IMR-90 (cell line): ENCODE measurements at regions not wholly inside any gene's neighbourhood (a gene's known extent, or its start where the extent isn't known, plus 50 kb on each side); places are given as distances from the start of the nearest gene placed in this dataset.

Experiments used
- ATAC-seq: fragments of 200-7000 bp; cut with Tn5 transposase; 2 replicates; pipeline ENCODE4 v1.9.1; 2020; ENCODE audit warnings: low read depth, mild to moderate bottlenecking, moderate library complexity
- BruUV-seq: library from RNA; stranded (reverse); fragments of 400-500 nt; replicated peaks from 2 replicates; lab custom pipeline; 2021; lab: Mats Ljungman, UMichigan
- CTCF ChIA-PET: fragments of 300-600 bp; formaldehyde crosslinking; extraction: SDS; loops from one replicate; lab custom pipeline; 2021; ENCODE audit warnings: antibody characterized with exemption; lab: Yijun Ruan, JAX
- POLR2A ChIA-PET: fragments of 300-600 bp; sonication (Branson Sonifier 250); formaldehyde crosslinking; loops from one replicate; lab custom pipeline; 2022; ENCODE audit warnings: antibody characterized with exemption; ENCODE audit not compliant: unreplicated experiment; lab: Charles Lee
- DNase-seq: peaks from one replicate; pipeline ENCODE4 v3.0.0; 2013
- H2AFZ ChIP-seq: replicated peaks from 2 replicates; pipeline ENCODE3; 2013; ENCODE audit warnings: low read length, mild to moderate bottlenecking; ENCODE audit not compliant: poor library complexity
- H2AK5ac ChIP-seq: 2 replicates; pipeline ENCODE4 v1.6.1; 2013; ENCODE audit warnings: low read depth, low read length, inconsistent platforms
- H2AK9ac ChIP-seq: replicated peaks from 2 replicates; pipeline ENCODE3; 2013; ENCODE audit warnings: mild to moderate bottlenecking, low read depth, low read length, moderate library complexity; ENCODE audit not compliant: poor library complexity
- H2BK120ac ChIP-seq: 2 replicates; pipeline ENCODE4 v1.6.1; 2013; ENCODE audit warnings: low read depth, low read length, inconsistent platforms
- H2BK15ac ChIP-seq: 3 replicates; pipeline ENCODE4 v1.6.1; 2013; ENCODE audit warnings: low read depth, low read length, inconsistent platforms
- H2BK20ac ChIP-seq: 2 replicates; pipeline ENCODE4 v1.6.1; 2013; ENCODE audit warnings: low read depth, mild to moderate bottlenecking, inconsistent platforms, low read length, moderate library complexity
- H2BK5ac ChIP-seq: 2 replicates; pipeline ENCODE4 v1.6.1; 2013; ENCODE audit warnings: mild to moderate bottlenecking, low read depth, low read length, inconsistent platforms; ENCODE audit not compliant: poor library complexity, severe bottlenecking
- H3K14ac ChIP-seq: replicated peaks from 2 replicates; pipeline ENCODE4 v1.6.1; 2013; ENCODE audit warnings: low read depth, low read length, inconsistent platforms
- H3K18ac ChIP-seq: 2 replicates; pipeline ENCODE4 v1.6.1; 2013; ENCODE audit warnings: low read depth, low read length, control low read depth
- H3K23ac ChIP-seq: 2 replicates; pipeline ENCODE4 v1.6.1; 2013; ENCODE audit warnings: low read depth, low read length, inconsistent platforms
- H3K27ac ChIP-seq: 2 replicates; pipeline ENCODE4 v1.5.1; 2013; ENCODE audit warnings: mild to moderate bottlenecking, control low read depth, low read length; ENCODE audit not compliant: insufficient read depth
- H3K27me3 ChIP-seq: 2 replicates; pipeline ENCODE4 v1.6.1; 2013; ENCODE audit warnings: low read length; ENCODE audit not compliant: control insufficient read depth, insufficient read depth
- H3K36me3 ChIP-seq: 2 replicates; pipeline ENCODE4 v1.6.1; 2013; ENCODE audit warnings: low read length, mixed read lengths; ENCODE audit not compliant: control insufficient read depth, insufficient read depth
- H3K4ac ChIP-seq: 2 replicates; pipeline ENCODE4 v1.6.1; 2013; ENCODE audit warnings: low read depth, low read length, inconsistent platforms
- H3K4me1 ChIP-seq: 2 replicates; pipeline ENCODE4 v1.6.1; 2013; ENCODE audit warnings: low read length, mixed read lengths; ENCODE audit not compliant: control insufficient read depth, insufficient read depth
- H3K4me2 ChIP-seq: 2 replicates; pipeline ENCODE4 v1.6.1; 2013; ENCODE audit warnings: low read depth, mild to moderate bottlenecking, control low read depth, low read length, moderate library complexity
- H3K4me3 ChIP-seq: 2 replicates; pipeline ENCODE4 v1.5.1; 2013; ENCODE audit warnings: low read depth, mild to moderate bottlenecking, control low read depth, low read length, moderate library complexity; ENCODE audit not compliant: insufficient read depth
- H3K56ac ChIP-seq: 2 replicates; pipeline ENCODE4 v1.6.1; 2013; ENCODE audit warnings: low read length, inconsistent platforms; ENCODE audit not compliant: insufficient read depth; ENCODE audit errors: extremely low read depth
- H3K79me1 ChIP-seq, 2 experiments: 2 replicates each; pipeline ENCODE4 v1.6.1; 2013; ENCODE audit warnings: low read length in 2 of 2, inconsistent platforms in 1 of 2, low read depth in 1 of 2
- H3K9ac ChIP-seq: 2 replicates; pipeline ENCODE4 v1.6.1; 2013; ENCODE audit warnings: low read depth, low read length, control low read depth
- H3K9me1 ChIP-seq: 2 replicates; pipeline ENCODE4 v1.6.1; 2013; ENCODE audit warnings: low read length, inconsistent platforms; ENCODE audit not compliant: insufficient read depth
- H3K9me3 ChIP-seq: 2 replicates; pipeline ENCODE4 v1.6.1; 2013; ENCODE audit warnings: low read length; ENCODE audit not compliant: control insufficient read depth, insufficient read depth
- H4K20me1 ChIP-seq: 2 replicates; pipeline ENCODE4 v1.6.1; 2013; ENCODE audit warnings: low read length, inconsistent platforms; ENCODE audit not compliant: insufficient read depth
- H4K5ac ChIP-seq: 2 replicates; pipeline ENCODE4 v1.6.1; 2013; ENCODE audit warnings: mild to moderate bottlenecking, low read depth, low read length, control low read depth
- H4K8ac ChIP-seq, 2 experiments: 2 replicates each; pipeline ENCODE4 v1.6.1; 2013; ENCODE audit warnings: low read depth in 2 of 2, low read length in 2 of 2, control low read depth in 1 of 2, inconsistent platforms in 1 of 2
- H4K91ac ChIP-seq: 2 replicates; pipeline ENCODE4 v1.6.1; 2013; ENCODE audit warnings: low read depth, low read length, inconsistent platforms; ENCODE audit not compliant: insufficient read depth
- CEBPB ChIP-seq: IDR thresholded peaks from 2 replicates; pipeline ENCODE4 v1.6.1; 2012; ENCODE audit warnings: low read depth, low read length, improper control_type of control experiment
- CHD1 ChIP-seq: IDR thresholded peaks from 2 replicates; pipeline ENCODE4 v1.6.1; 2012; ENCODE audit warnings: low read depth, low read length, improper control_type of control experiment
- CTCF ChIP-seq: conservative IDR thresholded peaks from 2 replicates; pipeline ENCODE4 v1.5.1; 2012; ENCODE audit warnings: mild to moderate bottlenecking, low read depth, low read length, improper control_type of control experiment
- FOS ChIP-seq: fragments of 150-350 bp; IDR thresholded peaks from 2 replicates; pipeline ENCODE4 v1.6.1; 2016; ENCODE audit warnings: low read depth, low read length
- MAZ ChIP-seq: IDR thresholded peaks from 2 replicates; pipeline ENCODE4 v1.6.1; 2012; ENCODE audit warnings: low read depth, mild to moderate bottlenecking, low read length, improper control_type of control experiment, moderate library complexity, borderline replicate concordance
- MXI1 ChIP-seq: IDR thresholded peaks from 2 replicates; pipeline ENCODE4 v1.6.1; 2012; ENCODE audit warnings: low read depth, mild to moderate bottlenecking, low read length, moderate library complexity, borderline replicate concordance
- NFE2L2 ChIP-seq: fragments of 150-350 bp; IDR thresholded peaks from 2 replicates; pipeline ENCODE4 v1.6.1; 2016; ENCODE audit warnings: low read depth, mild to moderate bottlenecking, low read length
- POLR2A ChIP-seq: IDR thresholded peaks from 2 replicates; pipeline ENCODE4 v1.6.1; 2012; ENCODE audit warnings: mild to moderate bottlenecking, low read depth, low read length
- RCOR1 ChIP-seq: IDR thresholded peaks from 2 replicates; pipeline ENCODE4 v1.6.1; 2012; ENCODE audit warnings: mild to moderate bottlenecking, low read length, improper control_type of control experiment; ENCODE audit not compliant: insufficient replicate concordance
- SMC3 ChIP-seq: fragments of 150-350 bp; IDR thresholded peaks from 2 replicates; pipeline ENCODE4 v1.6.1; 2016; ENCODE audit warnings: low read depth, mild to moderate bottlenecking, antibody characterized with exemption, low read length, moderate library complexity
- WGBS, 2 experiments: methylation state at CpG; one replicate each; pipeline versions ENCODE4 v1.1.5 to v1.1.7; 2013; ENCODE audit warnings: missing lambda C conversion rate in 2 of 2; ENCODE audit not compliant: insufficient read length in 1 of 2; ENCODE audit errors: extremely low coverage in 2 of 2; 5-methylcytosine and 5-hydroxymethylcytosine counted together
- dilution Hi-C: fragments of 300-500 bp; cut with HindIII; formaldehyde crosslinking; loops from one replicate; pipeline ENCODE4 v1.14.3; 2018; ENCODE audit warnings: low sequenced_read_pairs; ENCODE audit not compliant: unreplicated experiment
- in situ Hi-C: fragments of 300-500 bp; cut with MboI; formaldehyde crosslinking; loops from 3 replicates; pipeline ENCODE4 v1.14.3; 2019; ENCODE audit warnings: low sequenced_read_pairs, inconsistent platforms, mixed read lengths
- intact Hi-C: fragments of 100-400 bp; cut with micrococcal nuclease; formaldehyde crosslinking; loops from 2 replicates; pipeline ENCODE4 v1.10.0; 2022
- TF ChIP-seq, protein P1 (sequence below): fragments of 150-350 bp; IDR thresholded peaks from 2 replicates; pipeline ENCODE4 v1.6.1; 2016; ENCODE audit warnings: low read depth, mild to moderate bottlenecking, low read length, moderate library complexity, borderline replicate concordance
- TF ChIP-seq, protein P2 (sequence below): fragments of 150-350 bp; IDR thresholded peaks from 2 replicates; pipeline ENCODE4 v1.6.1; 2017; ENCODE audit warnings: mild to moderate bottlenecking, antibody characterized with exemption, low read length, low read depth

DNA sequence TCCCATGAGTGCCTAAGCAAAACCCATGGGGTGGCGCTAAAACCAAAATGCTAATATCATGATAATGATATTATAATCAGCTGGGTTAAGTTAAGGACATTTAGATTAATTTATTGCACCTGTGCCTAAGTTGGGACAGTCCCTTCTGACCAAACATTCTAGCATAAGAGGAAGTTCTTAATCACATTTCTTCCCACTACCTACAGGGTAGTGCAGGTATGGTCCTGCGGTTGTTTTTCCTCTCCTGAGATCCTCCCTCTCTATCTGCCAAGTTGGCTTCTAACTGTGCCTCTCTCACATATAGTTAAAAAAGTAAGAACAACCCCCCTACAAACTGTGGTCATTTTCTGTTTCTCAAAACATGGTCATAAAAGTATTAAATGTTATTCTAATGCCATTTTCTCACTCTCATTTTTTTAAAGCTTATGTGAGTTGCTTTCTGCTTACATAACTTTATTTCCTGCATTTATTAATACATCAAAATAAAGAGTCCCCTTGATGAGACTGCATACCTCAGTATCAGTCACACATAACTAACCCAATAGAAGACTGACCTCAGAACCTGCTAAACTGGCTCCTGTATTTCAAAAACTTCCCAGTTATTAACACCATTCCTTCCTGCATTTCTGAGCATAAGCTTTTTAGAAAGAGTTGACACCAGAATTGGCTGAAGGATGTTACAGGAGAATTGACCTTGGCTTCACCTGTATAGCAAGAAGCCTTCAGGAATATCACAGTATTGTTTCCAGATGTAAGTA lies 1332.5 kb downstream of the FSTL5 start:
- Histone ChIP-seq H2AFZ (no peak overlapping the region), H4K5ac (no peak overlapping the region), H3K4ac (no peak overlapping the region), H3K27ac (no peak overlapping the region), H3K36me3 (no peaks in the 10 kb centered on the region), H3K4me1 (no peaks in the 10 kb centered on the region), H2AK5ac (no peak overlapping the region), H3K9ac (no peak overlapping the region), H2BK15ac (no peak overlapping the region), H4K20me1 (no peaks in the 10 kb centered on the region), H3K4me2 (no peak overlapping the region), H3K27me3 (no peaks in the 10 kb centered on the region), H4K91ac (no peak overlapping the region), H3K14ac (no peak overlapping the region), H3K9me3 (peaks cover 5% of the 10 kb centered on the region; the same call in 1 of the 2 replicates), H3K79me1 (no peaks in the 10 kb centered on the region), H2BK20ac (no peak overlapping the region), H2BK120ac (no peak overlapping the region), H4K8ac (no peak overlapping the region), H2BK5ac (no peak overlapping the region), H3K56ac (no peak overlapping the region), H3K18ac (no peak overlapping the region), H3K4me3 (no peak overlapping the region), H3K9me1 (no peaks in the 10 kb centered on the region), H3K23ac (no peak overlapping the region), H2AK9ac (no peak overlapping the region)
- TF ChIP-seq SMC3 (no peak), MAZ (no peak), CHD1 (no peak), NFE2L2 (no peak), CTCF (no peak), RCOR1 (no peak), FOS (no peak), MXI1 (no peak), CEBPB (no peak), POLR2A (no peak)
- TF ChIP-seq, protein P1, sequence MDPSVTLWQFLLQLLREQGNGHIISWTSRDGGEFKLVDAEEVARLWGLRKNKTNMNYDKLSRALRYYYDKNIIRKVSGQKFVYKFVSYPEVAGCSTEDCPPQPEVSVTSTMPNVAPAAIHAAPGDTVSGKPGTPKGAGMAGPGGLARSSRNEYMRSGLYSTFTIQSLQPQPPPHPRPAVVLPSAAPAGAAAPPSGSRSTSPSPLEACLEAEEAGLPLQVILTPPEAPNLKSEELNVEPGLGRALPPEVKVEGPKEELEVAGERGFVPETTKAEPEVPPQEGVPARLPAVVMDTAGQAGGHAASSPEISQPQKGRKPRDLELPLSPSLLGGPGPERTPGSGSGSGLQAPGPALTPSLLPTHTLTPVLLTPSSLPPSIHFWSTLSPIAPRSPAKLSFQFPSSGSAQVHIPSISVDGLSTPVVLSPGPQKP: no peak
- TF ChIP-seq, protein P2, sequence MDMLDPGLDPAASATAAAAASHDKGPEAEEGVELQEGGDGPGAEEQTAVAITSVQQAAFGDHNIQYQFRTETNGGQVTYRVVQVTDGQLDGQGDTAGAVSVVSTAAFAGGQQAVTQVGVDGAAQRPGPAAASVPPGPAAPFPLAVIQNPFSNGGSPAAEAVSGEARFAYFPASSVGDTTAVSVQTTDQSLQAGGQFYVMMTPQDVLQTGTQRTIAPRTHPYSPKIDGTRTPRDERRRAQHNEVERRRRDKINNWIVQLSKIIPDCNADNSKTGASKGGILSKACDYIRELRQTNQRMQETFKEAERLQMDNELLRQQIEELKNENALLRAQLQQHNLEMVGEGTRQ: no peak
- ChIA-PET CTCF (no interaction called here), POLR2A (no interaction called here)
- WGBS, 2 experiments: no CpG with 5 or more reads among the region's 2 CpGs
- intact Hi-C loops: no loop called here
- dilution Hi-C loops: no loop called here
- in situ Hi-C loops: no loop called here
- DNase-seq: no peak
- no peak for ATAC-seq
- no TSS peak for BruUV-seq
